Thoracic aorta (tissue), 2 donors: ENCODE measurements at regions not wholly inside any gene's neighbourhood (a gene's known extent, or its start where the extent isn't known, plus 50 kb on each side); places are given as distances from the start of the nearest gene placed in this dataset.

Experiments used
- ATAC-seq: fragments of 150-250 bp; one replicate; pipeline ENCODE4 v1.8.0; 2017; ENCODE audit warnings: low read depth; ENCODE audit not compliant: insufficient number of reproducible peaks, low FRiP score
- DNase-seq: peaks from one replicate; pipeline ENCODE4 v3.0.0-alpha.2; 2020; ENCODE audit warnings: low spot score
- H3K27ac ChIP-seq, 2 donors: fragments of 200-600 bp; sonication (generic); 1 replicate in 1 of 2; 2 replicates in 1 of 2; pipeline ENCODE4 v1.5.1; 2016; ENCODE audit warnings: mild to moderate bottlenecking in 2 of 2, moderate library complexity in 2 of 2
- H3K27me3 ChIP-seq: fragments of 200-600 bp; sonication (generic); replicated peaks from 2 replicates; pipeline ENCODE4 v1.6.0; 2016; ENCODE audit warnings: mild to moderate bottlenecking; ENCODE audit not compliant: insufficient read depth
- H3K36me3 ChIP-seq: fragments of 200-600 bp; sonication (generic); one replicate; pipeline ENCODE4 v1.5.1; 2016
- H3K4me1 ChIP-seq, 2 donors: fragments of 200-600 bp; sonication (generic); 1 replicate in 1 of 2; 2 replicates in 1 of 2; pipeline versions ENCODE4 v1.5.1 to v1.6.0; 2016; ENCODE audit warnings: low read depth in 2 of 2, mild to moderate bottlenecking in 1 of 2; ENCODE audit not compliant: control insufficient read depth in 1 of 2
- H3K4me3 ChIP-seq: fragments of 200-600 bp; sonication (generic); 2 replicates; pipeline ENCODE4 v1.5.1; 2016; ENCODE audit warnings: mild to moderate bottlenecking
- H3K9me3 ChIP-seq: fragments of 200-600 bp; sonication (generic); 2 replicates; pipeline ENCODE4 v1.5.1; 2016
- TF ChIP-seq, protein P1 (sequence below): fragments of 200-600 bp; sonication (generic); IDR thresholded peaks from one replicate; pipeline ENCODE4 v1.5.1; 2019; ENCODE audit warnings: antibody characterized with exemption

DNA sequence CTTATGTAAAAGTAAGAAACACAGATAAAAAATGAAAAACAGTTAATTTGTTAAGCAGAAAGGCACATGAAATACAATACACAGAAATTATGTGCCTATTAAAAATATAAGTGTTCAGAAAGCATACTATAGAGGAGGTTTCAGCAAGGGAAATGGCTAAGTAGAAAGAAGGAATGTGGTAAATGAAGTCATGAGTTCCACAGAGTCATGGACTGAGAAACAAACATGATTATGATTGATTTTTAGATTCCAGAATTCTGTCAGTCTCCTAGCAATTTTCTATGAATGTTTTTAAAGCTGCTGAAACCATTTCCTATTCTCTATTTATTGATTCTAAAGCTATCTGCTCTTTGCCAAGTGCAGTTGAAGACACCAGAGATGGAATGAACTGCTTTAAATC lies 1398.4 kb downstream of the ARAP2 start:
- no peak overlapping the region for H3K4me3 ChIP-seq
- no peaks in the 10 kb centered on the region for H3K4me1 ChIP-seq
- DNase-seq (no peak), ATAC-seq (no peak)
- H3K36me3 ChIP-seq = no peaks in the 10 kb centered on the region
- H3K27me3 ChIP-seq = no peaks in the 10 kb centered on the region
- H3K27ac ChIP-seq = no peak overlapping the region
- TF ChIP-seq, protein P1, sequence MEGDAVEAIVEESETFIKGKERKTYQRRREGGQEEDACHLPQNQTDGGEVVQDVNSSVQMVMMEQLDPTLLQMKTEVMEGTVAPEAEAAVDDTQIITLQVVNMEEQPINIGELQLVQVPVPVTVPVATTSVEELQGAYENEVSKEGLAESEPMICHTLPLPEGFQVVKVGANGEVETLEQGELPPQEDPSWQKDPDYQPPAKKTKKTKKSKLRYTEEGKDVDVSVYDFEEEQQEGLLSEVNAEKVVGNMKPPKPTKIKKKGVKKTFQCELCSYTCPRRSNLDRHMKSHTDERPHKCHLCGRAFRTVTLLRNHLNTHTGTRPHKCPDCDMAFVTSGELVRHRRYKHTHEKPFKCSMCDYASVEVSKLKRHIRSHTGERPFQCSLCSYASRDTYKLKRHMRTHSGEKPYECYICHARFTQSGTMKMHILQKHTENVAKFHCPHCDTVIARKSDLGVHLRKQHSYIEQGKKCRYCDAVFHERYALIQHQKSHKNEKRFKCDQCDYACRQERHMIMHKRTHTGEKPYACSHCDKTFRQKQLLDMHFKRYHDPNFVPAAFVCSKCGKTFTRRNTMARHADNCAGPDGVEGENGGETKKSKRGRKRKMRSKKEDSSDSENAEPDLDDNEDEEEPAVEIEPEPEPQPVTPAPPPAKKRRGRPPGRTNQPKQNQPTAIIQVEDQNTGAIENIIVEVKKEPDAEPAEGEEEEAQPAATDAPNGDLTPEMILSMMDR = no peak
- no peaks in the 10 kb centered on the region for H3K9me3 ChIP-seq

DNA sequence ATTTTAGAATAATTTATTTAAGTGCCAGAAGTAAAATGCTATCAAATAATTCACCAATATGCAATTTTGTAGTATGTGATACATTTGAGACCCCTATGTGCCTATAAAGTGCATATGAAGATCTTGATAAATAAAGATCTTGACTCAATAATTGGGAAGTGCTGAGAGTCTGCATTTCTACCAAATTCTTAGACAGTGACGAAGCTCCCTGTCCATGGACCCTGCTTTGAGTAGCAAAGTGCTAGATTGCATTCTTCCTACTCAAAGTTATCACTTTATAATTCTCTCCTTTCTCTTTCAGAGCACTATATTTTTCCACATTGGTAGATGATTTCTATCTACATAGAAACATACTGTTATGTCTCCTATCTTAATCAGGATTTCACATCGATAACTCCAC lies 1393.9 kb downstream of the ARAP2 start:
- H3K4me3 ChIP-seq = no peak overlapping the region
- H3K36me3 ChIP-seq = no peaks in the 10 kb centered on the region
- DNase-seq (no peak), ATAC-seq (no peak)
- H3K27ac ChIP-seq = no peak overlapping the region
- no peaks in the 10 kb centered on the region for H3K4me1 ChIP-seq
- TF ChIP-seq, protein P1 = no peak
- H3K27me3 ChIP-seq = no peaks in the 10 kb centered on the region
- H3K9me3 ChIP-seq = no peaks in the 10 kb centered on the region

DNA sequence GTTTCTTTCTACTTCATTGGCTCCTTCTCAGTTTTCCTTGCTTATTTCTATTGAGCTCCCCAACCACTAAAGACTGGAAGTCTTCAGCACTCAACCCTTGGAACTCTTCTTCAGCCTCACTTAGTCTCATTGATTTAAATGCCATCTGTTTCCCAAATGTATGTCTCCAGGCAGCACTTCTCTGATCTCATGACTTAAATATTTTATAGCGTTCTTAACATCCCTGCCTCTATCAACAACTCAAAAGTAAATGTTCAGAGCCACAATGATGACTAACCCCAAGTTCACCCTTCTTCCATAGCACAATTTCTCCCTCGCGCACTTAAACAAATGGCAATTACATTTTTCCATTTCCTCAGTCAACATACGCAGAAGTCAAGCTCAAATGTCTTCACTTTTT lies 1393.3 kb downstream of the ARAP2 start:
- Histone ChIP-seq H3K27ac (no peak overlapping the region), H3K36me3 (no peaks in the 10 kb centered on the region), H3K9me3 (no peaks in the 10 kb centered on the region), H3K4me1 (no peaks in the 10 kb centered on the region), H3K27me3 (no peaks in the 10 kb centered on the region), H3K4me3 (no peak overlapping the region)
- TF ChIP-seq, protein P1 = no peak
- DNase-seq = no peak
- no peak for ATAC-seq

DNA sequence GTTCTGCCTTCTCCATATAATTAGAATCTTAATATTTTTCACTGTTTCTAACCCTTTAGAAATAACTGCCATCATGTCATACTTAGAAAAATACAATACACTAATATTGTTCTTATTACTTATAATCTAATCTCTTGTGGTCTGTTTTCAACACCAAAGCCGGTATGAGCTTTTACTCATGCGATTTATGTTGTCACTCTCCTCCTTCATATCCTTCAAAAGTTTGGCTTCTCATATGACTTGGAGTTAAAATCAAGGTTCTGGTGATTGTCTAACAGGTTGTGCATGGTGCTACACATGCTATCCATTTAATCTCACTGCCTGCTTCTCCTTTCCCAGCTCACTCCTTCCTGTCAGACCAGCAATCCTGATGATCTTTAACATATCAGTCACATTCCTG lies 1392.9 kb downstream of the ARAP2 start:
- Histone ChIP-seq H3K9me3 (no peaks in the 10 kb centered on the region), H3K4me3 (no peak overlapping the region), H3K4me1 (no peaks in the 10 kb centered on the region), H3K27ac (no peak overlapping the region), H3K27me3 (no peaks in the 10 kb centered on the region), H3K36me3 (no peaks in the 10 kb centered on the region)
- ATAC-seq (no peak), DNase-seq (no peak)
- TF ChIP-seq, protein P1 = no peak

DNA sequence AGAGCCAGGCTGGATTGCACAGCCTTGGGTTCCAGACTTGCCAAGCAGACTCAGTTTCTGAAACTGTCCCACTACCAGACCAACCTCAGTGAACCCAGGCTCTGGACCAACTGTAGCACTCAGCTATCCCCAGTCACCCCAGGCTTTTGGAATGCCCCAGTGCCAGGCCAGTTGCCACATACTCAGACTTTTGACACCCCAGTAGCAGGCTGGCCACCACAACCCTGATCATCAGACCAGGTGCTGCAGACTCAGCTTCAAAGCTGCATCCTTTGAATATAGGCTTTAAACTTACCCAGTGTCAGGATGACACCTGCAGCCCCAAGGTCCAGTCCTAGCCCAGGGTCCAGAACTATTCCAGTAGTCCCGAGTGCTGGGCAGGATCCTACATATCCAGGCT lies 1389.9 kb downstream of the ARAP2 start:
- Histone ChIP-seq H3K4me1 (no peaks in the 10 kb centered on the region), H3K27ac (no peak overlapping the region), H3K36me3 (no peaks in the 10 kb centered on the region), H3K27me3 (no peaks in the 10 kb centered on the region), H3K4me3 (no peak overlapping the region), H3K9me3 (no peaks in the 10 kb centered on the region)
- TF ChIP-seq, protein P1 = no peak
- ATAC-seq = no peak
- no peak for DNase-seq
